GM12891 (cell line): ENCODE measurements at regions not wholly inside any gene's neighbourhood (a gene's known extent, or its start where the extent isn't known, plus 50 kb on each side); places are given as distances from the start of the nearest gene placed in this dataset.

ENCODE experiments used
- POLR2A ChIP-seq: IDR thresholded peaks from 2 replicates; pipeline ENCODE4 v1.6.1; 2011; ENCODE audit warnings: low read depth, low read length, control low read depth
- TAF1 ChIP-seq: IDR thresholded peaks from 2 replicates; pipeline ENCODE4 v1.6.1; 2011; ENCODE audit warnings: low read depth, low read length, control low read depth

DNA sequence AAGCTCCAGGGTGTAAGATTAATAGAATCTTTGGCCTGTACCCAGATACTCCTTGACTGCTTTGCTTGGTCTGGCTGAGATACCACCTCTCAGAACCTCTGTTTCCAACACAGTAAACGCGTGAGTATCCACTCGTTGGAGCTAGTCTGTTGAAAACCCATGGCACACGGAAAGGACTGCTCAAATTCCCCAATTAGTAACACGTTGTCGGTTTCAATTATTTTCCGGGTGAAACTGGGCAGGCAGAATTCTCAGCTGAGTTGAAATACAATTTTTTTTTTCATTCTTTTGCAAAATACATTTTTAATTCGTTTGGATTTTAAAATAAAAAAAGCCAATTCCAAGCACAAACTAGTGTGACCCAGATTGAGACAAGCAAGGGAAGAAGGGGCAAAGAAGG, 120.5 kb downstream of the MAF start:
- no peak for TF ChIP-seq TAF1
- TF ChIP-seq POLR2A, result no peak
